Fibroblast of skin of abdomen (primary cell): ENCODE measurements at regions not wholly inside any gene's neighbourhood (a gene's known extent, or its start where the extent isn't known, plus 50 kb on each side); places are given as distances from the start of the nearest gene placed in this dataset.

ENCODE experiments used
- DNase-seq: peaks from one replicate; pipeline ENCODE4 v3.0.0-alpha.2; 2013

DNA sequence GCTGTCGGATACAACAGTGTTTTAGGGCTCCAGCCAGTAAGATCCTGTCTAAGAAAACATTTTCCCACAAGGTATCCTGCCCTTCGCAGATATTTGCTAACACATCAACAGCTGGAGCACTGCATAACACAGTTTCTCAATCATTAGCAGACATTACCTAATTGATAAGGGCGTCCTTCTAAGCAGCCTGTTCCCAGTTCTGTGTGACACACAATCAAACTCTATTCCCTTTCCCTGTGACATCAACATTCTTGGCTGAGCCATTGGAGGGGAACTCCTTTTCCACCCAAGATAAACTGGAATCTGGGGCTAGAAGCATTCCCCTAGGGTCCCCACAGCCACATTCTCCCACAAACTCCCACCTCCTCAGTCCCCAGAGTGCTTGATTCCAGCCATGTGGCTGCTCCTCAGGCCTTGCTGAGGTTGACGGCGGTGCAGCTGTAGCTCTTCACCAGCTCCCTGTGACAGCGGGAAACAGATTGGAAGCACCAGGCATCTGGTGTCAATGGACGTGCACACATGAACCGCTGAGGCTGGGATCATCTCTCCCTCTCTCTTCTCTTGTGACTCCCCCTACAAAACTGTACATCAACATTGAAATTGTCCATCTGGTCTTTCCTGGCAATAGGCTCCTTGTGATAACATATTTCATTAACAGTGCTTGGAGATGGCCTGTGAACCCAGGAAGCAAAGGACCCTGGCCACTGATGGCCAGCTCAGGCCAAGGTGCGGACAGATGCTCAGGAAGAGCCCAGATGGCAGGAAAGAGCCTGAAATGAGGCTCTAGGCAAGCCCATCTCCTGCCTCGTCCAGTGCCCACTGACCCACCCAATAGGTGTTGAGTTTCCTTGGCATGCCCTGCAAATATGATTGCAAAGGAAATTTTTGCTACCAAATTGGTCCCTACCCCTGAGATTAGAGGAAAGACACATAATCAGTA is 131.1 kb upstream of the TBX20 start:
- DNase-seq: no peak

DNA sequence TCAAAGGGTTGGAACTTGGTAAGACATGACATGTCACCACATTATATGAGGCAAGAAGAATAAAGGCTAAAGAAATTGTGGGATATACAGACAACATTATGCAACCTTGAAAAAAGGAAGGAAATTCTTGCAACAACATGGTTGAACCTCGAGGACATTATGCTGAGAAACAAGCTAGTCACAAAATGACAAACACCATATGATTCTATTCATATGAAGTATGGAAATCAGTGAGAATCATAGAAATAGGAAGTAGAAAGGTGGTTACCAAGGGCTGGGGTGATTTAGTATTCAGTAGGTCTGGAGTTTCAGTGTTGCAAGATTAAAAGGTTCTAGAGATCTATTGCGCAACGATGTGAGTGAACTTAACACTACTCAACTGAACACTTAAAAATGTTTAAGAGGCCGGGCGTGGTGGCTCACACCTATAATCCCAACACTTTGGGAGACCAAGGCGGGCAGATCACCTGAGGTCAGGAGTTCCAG is 126.9 kb upstream of the TBX20 start:
- no peak for DNase-seq

DNA sequence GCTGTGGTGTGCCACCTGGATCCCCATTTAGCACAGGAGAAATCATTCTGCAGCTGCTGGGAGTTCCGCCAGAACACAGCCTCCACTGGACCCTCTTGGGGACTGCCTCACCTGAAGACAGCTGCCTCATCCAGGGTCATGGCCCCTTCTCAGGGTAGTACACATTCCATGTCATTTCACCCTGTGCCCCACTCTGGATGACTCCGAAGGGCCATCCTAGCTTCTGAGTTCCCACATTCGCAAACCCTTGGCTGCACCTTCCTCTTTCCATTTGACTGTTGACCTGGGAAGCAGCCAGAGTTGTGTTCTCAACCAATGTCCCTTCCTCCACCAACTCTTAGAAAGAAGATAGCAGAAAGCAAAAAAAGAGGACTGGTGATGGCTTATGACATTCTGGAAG is 125.6 kb upstream of the TBX20 start:
- DNase-seq: no peak

DNA sequence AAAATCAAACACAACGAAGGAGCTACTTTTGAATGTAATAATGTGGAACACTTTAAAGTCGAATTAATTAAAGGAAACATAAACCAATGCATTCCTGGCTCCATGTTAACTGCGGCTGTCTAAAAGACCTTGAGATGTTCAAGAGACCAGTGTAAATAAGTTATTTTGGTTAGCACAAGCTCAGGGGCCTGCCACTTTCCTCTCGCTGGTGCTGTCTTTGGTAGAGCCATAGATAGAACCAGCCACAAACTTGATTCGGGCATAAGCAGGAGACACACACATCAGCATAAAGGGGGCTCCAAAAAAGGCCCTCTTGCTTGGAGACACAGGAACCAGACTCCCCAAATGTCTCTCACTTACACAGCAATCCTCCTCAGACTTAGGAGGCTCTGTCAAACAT is 121.6 kb upstream of the TBX20 start:
- no peak for DNase-seq

DNA sequence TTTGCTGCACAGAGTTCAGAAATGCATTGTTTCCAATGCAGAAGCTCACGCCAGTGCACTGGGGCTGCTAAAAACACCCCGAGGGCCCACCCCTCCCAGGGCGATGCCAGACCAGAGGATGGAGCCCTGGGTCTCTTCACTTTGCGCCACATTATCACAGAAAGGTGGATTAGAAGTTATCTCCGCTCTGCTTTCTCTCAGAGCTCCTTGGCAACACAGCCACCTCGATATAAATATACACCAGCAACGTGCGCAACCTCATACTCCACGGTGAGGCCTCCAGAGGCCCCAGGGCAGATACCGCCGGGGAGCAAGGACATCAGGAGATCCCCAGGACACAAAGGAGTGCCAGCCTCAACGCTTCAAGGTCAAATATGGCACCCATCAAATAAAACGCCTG is 121.0 kb upstream of the TBX20 start:
- DNase-seq: no peak

DNA sequence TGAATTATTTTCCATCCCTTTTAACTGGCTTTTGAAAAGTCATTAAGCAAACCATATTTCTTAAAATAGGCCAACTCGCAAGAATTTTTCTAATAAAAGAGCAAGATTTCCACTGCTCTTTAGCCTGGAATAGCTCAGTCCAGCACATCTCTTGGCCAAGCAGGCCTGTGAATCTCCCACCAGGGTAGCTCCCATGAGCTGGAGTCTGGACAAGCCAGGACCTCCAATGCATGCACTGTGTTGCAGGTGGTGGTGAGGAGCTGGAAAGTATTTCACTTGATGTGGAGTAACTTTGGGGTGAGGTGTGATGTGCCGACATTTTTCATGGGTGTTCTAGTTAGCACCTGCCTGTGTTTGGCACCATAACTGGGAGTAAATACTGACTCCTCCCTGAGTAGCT is 117.3 kb upstream of the TBX20 start:
- no peak for DNase-seq

DNA sequence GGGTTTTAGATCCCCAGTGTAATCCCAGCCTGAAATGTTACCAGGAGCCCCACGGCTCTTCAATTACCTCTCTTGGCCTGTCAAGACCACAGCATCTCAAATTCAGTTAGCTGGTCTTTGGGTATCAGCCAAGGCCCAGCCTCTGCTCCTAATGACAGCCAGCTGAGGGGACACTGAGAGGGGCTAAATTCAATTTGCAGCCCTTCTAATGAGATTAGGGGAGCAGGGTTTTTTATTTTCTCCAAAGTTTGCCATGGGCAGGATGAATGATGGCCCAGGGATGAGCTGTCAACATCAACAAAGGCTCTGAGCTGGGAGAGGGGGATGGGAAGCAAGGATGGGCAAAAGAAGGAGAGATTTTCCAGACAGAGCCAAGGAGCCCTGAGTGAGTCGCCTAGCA is 116.8 kb upstream of the TBX20 start:
- DNase-seq: no peak

DNA sequence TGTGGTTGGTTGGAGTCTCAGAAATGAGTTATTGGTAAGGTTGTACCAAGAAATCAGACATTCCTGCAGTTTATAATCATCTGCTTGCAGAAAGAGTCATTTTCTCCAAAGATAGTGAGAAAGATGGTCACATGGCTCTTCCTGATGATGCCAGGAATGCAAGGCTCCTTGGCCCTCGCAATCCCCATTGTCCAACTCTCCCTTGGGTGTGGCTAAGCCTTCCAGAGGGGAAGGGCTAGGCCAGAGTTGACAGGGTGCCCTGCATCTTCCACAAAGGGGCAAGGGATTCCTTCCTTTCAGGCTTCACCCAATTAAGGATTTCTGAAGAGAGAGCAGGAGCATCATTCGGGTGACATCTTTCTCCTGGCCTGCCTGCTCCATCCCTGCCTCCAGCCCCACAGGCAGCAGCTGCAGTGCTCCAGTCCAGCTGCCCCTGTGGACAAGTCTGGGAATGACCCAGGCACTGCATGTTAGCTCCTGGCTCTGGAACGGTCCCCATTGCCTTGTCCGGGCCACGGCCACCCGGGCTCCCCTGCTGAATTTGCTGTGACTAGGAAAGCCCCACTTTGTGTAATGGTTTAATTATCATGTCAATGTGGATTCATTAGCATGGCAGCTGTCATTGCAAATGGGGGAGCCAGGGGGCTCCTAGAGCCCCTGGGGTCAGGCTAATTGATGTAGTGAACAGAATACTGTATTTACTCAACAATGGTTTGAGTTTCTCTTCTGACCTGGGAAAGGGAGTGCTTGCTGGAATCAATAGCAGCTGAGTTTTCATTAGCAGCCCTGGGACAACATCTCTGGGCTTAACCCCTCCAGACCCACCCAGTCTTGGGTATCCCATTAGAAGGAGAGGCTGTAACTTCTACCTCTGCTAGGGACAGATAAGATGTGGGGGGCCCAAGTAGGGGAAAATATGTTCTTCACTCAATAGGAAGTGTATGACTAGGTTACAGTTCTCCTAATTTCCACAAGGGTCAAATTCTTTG is 112.6 kb upstream of the TBX20 start:
- DNase-seq: no peak

DNA sequence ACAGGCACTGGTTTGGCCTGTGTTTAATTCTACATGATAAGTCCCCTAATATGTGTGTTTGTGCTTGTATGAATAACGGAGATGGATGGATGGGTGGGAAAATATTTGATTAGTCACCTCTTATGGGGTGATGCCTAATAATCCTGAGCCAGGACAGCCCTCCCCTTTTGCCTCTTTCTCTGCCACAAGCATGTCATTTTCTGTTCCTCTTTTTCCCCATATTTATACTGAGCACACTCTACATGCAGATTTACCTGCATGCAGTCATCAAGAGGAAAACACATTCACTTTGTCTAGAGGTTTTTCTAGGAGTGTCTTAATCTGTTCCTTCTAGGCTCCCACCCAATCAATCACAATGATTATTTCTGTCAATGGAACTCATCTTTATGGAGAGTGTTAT is 111.6 kb upstream of the TBX20 start:
- no peak for DNase-seq

DNA sequence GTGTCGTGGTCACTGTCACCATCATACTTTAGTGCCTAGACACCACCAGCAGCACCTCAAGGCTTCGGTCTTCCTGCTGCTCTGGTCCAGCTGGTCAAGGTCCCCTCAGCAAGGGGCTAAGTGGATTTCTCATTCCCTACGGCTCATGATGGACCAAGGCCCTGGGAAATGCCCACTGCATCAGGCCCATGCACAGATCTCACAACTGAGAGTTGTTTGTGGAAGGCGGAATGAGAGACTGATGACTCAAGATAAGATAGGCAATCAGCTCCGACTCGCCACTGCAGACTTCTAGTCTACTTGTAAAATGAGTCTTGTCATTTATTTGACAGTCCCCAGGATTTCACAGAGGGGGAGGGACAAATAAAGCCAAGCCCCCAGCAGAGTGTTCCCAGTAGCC is 108.4 kb upstream of the TBX20 start:
- no peak for DNase-seq

DNA sequence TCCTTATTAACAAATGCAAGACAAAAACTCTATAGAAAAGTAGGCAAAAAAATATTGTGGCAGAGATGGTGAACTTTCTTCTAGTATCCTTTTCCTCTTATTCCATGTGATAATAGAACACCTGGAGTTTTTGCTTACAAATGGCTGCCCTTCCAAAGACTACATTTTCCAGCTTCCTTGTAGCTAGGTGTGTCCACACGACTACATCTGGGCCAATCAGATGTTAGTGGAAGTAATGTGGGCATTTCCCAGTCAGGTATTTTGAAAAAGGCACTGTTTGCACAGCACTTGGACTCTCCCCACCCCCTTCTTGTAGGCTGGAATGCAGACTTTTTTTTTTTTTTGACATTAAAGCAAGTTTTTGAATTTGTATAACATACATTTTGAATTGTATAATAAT is 105.5 kb upstream of the TBX20 start:
- DNase-seq: no peak

DNA sequence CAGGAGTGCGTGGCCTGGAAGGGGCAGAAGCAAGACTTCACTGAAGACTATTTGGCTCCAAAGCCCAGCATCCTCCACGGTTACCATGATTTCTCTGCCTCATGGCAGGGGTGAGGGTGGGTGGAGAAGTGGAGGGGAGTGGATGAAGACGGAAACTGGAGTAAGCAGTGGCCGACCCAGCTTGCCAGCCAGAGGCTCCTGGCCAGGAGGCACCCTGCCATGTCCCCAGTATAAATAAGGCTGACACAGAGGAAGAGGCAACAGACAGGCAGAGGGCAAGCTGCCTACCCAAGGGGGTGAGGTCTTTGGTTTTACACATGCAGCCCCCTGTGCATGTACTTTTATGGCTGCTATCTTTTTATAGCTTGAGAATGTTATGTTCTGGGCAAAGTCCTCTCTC is 102.6 kb upstream of the TBX20 start:
- no peak for DNase-seq

DNA sequence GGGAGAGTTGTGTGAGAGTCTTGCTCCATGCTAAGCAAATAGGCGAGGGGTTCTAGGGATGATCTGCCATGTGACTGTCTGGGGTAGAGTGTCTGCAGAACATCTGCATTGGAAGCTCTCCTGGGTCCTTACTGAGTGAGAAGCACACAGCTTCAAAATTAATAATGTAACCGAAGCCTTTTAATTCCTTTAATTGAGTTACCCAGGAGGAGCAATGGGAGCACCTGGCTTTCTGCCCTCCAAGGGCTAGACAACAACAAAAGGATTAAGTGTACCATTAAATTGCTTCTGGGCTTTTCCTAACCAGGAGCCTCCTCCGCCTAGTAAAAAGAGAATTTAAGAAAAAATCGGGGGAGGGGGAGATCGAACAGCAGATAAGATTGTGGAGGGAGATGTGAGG is 102.0 kb upstream of the TBX20 start:
- no peak for DNase-seq

DNA sequence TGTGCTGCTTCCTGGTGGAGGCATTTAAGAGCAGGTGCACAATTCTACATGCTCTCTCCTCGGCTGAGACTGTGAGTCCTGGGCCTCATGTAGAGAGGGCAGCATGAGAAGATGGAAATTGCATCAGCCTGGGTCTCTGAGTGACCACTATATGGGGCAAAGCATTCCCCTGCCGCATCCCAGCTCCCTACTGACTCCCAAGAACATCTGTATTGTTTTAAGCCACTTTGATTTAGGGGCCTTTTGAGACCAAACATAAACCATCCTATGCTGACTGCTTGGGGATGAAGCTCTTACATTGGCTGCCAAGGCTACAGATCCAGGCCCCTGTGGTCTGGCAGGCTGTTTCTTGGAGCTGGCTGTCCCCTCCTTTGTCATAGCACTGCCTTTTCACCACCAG is 101.3 kb upstream of the TBX20 start:
- DNase-seq: no peak

DNA sequence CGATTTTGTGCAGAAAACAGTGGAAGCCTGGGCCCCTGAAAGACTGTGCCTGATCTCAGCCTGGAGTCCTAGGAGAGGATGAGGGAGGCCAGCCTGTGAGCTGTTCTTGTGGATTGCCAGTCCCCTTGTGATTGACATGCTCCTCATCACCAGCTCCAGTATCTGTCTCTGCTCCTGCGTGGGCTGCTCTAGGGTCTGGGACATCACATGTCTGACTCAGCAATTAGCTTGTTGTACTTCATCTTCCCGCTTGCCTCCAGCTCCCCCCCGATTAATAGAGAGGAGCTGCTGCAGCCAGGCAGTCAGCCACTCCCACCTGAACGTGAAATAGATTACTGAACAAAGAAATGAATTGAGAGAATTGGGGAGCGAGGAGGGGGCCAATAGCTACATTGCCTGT is 99.6 kb upstream of the TBX20 start:
- DNase-seq: no peak

DNA sequence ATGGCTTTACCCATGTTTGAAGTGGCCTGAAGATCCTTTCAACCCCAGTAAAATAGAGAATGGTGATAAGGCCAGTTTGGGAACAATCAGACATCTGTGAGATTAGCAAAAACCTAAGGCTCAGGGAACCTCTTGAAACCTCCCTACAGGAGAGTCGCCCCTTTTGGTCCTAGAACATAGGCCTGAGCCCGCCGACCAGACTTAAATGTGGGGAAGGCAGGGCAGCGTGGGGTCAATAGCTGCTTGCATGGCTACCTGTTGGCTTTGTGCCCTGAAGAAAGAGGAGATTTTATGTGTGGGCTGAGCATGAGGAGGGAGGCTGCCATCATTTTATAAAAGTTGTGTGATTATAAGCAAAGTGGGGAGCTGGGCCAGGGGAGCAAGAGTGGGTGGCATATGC is 97.6 kb upstream of the TBX20 start:
- DNase-seq: no peak

DNA sequence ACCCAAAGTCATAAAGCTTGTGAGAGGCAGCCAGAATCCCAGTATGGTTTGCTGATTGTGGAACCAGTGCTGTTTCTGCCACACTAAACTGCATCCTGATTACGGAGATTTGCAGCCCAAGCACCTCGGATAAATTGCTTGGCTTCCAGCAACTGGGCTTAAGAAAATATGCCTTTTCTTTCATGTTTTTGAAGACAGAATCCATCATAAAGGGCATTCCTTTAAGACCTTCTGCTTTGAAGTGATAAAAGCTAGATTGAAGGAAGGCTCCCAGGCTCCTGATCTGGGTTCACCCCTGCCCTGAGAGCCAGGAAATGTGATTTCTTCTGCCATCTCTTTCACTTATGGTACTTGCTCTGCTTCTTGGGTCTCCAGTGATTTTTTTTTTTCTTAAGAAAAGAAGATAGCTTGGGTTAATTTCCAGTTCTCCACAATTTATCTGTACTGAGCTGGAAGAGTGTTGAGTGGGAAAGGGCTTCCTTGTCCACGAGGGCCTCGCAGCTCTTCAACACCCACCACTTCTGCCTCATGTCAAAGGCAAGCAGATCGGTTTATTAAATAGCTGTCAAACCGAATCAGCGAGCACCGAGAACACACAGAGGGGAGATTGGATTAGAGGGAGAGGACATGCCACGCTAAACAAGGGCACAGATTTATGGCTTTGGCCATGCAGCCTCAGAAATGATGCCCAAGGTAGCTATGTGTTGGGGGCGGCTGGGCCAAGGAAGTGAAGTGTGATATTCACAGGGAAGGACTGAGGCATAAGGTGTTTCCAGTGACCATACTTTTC is 94.9 kb upstream of the TBX20 start:
- no peak for DNase-seq

DNA sequence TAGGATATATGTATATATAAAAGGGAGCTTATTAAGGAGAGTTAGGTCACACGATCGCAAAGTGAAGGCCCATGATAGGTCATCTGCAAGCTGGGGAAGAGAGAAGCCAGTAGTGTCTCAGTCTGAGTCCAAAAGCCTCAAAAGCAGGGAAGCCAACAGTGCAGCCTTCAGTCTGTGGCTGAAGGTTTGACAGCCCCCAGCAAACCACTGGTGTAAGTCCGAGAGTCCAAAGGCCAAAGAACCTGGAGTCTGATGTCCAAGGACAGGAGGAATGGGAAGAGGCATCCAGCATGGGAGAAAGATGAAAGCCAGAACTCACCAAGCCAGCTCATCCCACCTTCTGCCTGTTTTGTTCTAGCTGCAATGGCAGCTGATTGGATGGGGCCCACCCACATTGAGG is 88.9 kb upstream of the TBX20 start:
- no peak for DNase-seq

DNA sequence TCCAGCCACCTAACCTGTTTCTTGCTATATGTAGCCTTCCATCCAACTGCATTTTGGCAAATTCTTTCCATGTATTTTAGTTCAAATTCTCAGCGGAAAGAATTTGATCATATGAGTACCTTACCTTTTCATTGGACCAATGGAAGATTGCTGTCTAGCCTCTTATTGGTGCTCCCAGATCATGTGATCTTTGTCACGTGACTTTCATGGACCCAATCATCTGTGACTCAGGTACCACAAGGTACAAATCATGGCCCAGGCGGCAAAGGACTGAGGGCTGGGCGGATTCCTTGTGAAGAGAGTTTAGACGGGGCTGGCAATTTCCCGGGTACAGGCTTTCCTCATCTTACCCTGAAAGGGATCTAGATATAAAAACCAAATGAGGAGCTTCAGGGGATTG is 85.9 kb upstream of the TBX20 start:
- no peak for DNase-seq

DNA sequence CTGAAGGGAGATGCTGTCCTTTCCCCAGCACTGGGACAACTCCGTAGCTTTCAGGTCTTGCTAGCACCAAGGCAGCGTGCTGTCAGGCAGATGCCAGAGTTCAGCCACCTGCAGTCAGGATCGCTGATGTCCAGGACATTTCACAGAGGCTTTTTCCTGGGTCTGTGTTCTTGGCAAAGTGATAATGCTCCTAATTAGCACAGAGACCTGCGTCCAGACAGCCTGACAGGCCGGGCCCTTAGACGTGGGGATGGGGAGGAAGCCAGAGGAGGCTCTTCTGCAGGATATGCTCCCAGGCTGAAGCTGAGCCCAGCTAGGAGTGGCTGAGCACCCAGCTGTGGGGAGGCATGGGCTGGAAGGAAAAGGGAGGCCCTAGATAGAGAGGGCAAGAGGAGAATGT is 82.5 kb upstream of the TBX20 start:
- no peak for DNase-seq

DNA sequence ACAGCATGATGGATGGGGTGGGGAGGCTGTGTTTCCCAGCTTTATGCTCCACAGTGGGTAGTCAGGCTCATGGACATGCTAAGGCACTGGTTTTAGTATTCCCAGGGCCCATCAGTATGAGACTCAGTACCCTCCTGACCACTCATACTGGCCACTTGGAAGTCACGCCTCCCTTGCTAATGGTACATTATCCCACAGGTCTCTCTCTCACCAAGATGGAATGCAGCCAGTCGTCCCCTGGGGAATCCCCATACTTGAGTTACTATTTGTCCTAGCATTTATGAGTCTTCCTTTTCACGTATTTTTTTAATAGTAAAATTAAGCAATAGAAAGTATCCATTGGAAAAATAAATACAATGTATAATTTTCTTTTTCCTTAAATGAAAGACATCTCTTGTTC is 80.6 kb upstream of the TBX20 start:
- no peak for DNase-seq

DNA sequence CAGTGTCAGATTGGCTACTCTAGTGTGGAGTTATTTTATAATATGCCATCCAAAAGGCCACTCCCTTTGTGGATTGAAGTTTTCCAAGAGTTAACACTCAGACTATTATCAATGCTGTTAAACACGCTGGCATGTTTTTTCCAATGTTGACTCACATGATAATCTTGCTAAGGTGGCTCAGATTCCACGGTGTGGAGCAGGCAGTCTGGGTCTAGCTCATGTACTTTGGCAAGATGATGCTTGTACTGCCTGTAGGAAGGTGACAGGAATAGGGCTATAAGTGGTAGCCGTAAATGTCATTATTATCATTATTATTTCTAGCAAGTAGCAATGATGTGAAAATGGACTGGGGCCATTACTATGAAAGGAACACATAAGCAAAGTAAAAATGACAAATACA is 79.4 kb upstream of the TBX20 start:
- DNase-seq: no peak
